ENCODE measurements at regions not wholly inside any gene's neighbourhood (a gene's known extent, or its start where the extent isn't known, plus 50 kb on each side); places are given as distances from the start of the nearest gene placed in this dataset.
"Not testable (repeated sequence)": the region's sequence is repeated elsewhere in the genome, so short reads cannot be mapped to it uniquely, and the experiment has no call there.

- TF ChIP-seq, protein P1, sequence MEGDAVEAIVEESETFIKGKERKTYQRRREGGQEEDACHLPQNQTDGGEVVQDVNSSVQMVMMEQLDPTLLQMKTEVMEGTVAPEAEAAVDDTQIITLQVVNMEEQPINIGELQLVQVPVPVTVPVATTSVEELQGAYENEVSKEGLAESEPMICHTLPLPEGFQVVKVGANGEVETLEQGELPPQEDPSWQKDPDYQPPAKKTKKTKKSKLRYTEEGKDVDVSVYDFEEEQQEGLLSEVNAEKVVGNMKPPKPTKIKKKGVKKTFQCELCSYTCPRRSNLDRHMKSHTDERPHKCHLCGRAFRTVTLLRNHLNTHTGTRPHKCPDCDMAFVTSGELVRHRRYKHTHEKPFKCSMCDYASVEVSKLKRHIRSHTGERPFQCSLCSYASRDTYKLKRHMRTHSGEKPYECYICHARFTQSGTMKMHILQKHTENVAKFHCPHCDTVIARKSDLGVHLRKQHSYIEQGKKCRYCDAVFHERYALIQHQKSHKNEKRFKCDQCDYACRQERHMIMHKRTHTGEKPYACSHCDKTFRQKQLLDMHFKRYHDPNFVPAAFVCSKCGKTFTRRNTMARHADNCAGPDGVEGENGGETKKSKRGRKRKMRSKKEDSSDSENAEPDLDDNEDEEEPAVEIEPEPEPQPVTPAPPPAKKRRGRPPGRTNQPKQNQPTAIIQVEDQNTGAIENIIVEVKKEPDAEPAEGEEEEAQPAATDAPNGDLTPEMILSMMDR (conservative IDR thresholded peaks at IDR 0.05; ENCODE audit: low read depth, low read length) = no peak
Observed at GRCh38 chr3:198113206-198114053, 153.4 kb downstream of the LMLN start (continued).

DNA sequence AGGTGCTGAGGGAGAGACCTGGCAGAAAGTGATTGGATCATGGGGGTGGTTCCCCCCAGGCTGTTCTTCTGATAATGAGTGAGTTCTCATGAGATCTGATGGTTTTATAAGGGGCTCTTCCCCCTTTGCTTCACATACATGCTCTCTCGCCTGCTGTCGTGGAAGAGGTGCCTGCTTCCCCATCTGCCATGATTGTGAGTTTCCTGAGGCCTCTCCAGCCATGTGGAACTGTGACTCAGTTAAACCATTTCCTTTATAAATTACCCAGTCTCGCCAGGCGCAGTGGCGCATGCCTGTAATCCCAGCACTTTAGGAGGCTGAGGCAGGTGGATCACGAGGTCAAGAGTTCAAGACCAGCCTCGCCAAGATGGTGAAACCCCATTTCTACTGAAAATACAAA, 154.5 kb downstream of the LMLN start:
- DNase-seq; H2BK20ac ChIP-seq (ENCODE audit: low read depth, low read length); in situ Hi-C loops (cut with MboI; ENCODE audit: low sequenced_read_pairs); POLR2A ChIA-PET (ENCODE audit: unreplicated experiment); H3K9me1 ChIP-seq (ENCODE audit: insufficient read depth, low read length); H3K4me3 ChIP-seq (ENCODE audit: insufficient read depth, low read depth, low read length); H3K9me3 ChIP-seq (ENCODE audit: control insufficient read depth, insufficient read depth, low read length); H3K23ac ChIP-seq (ENCODE audit: low read depth, low read length); ATAC-seq (ENCODE audit: low read depth); H3K36me3 ChIP-seq (ENCODE audit: control insufficient read depth, insufficient read depth, low read length); H4K91ac ChIP-seq (ENCODE audit: insufficient read depth, low read depth, low read length); H4K8ac ChIP-seq (ENCODE audit: low read depth in 2 of 2, low read length in 2 of 2); H2BK15ac ChIP-seq (ENCODE audit: low read depth, low read length); H2AFZ ChIP-seq (replicated peaks; ENCODE audit: low read length, poor library complexity); H2AK9ac ChIP-seq (replicated peaks; ENCODE audit: low read depth, low read length, poor library complexity); H3K4me2 ChIP-seq (ENCODE audit: low read depth, low read length); H3K4me1 ChIP-seq (ENCODE audit: control insufficient read depth, insufficient read depth, low read length); H4K20me1 ChIP-seq (ENCODE audit: insufficient read depth, low read length); H2BK120ac ChIP-seq (ENCODE audit: low read depth, low read length); H3K18ac ChIP-seq (ENCODE audit: low read depth, low read length); H2AK5ac ChIP-seq (ENCODE audit: low read depth, low read length); H3K14ac ChIP-seq (replicated peaks; ENCODE audit: low read depth, low read length); dilution Hi-C loops (cut with HindIII; ENCODE audit: low sequenced_read_pairs, unreplicated experiment); H3K56ac ChIP-seq (ENCODE audit: extremely low read depth, insufficient read depth, low read length); H3K27ac ChIP-seq (ENCODE audit: insufficient read depth, low read length); H3K79me1 ChIP-seq (ENCODE audit: low read depth in 1 of 2, low read length in 2 of 2); H3K9ac ChIP-seq (ENCODE audit: low read depth, low read length); intact Hi-C loops (cut with micrococcal nuclease); H4K5ac ChIP-seq (ENCODE audit: low read depth, low read length); H2BK5ac ChIP-seq (ENCODE audit: low read depth, low read length, poor library complexity, severe bottlenecking); H3K4ac ChIP-seq (ENCODE audit: low read depth, low read length); BruUV-seq (replicated peaks); CTCF ChIA-PET: not testable (repeated sequence)
- peaks cover 42% of the 10 kb centered on the region for H3K27me3 ChIP-seq (ENCODE audit: control insufficient read depth, insufficient read depth, low read length)
- no CpG with 5 or more reads among the region's 7 CpGs for WGBS, 2 experiments (ENCODE audit: extremely low coverage in 2 of 2, insufficient read length in 1 of 2)

DNA sequence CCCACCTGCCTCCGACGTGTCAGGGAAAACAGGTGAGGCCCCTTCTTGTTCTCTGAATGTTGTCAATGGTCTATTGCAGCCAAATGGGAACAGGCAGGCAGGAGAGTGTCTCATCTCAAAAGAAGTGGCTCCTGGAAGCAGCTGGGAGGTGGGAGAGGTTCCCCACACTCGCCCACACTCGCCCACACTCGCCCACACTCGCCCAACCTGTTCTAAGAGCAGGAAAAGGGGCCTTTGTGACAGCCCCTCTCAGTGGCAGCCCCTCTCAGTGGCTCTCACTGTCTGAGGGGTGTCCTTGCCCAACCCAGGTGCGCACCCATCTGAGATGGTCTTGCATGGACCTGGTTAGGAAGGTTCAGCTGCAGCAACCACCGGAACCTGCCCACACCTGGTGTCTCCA, 162.2 kb downstream of the LMLN start:
- H4K5ac ChIP-seq (ENCODE audit: low read depth, low read length); H2BK15ac ChIP-seq (ENCODE audit: low read depth, low read length); H4K91ac ChIP-seq (ENCODE audit: insufficient read depth, low read depth, low read length); H3K4me3 ChIP-seq (ENCODE audit: insufficient read depth, low read depth, low read length); H3K4ac ChIP-seq (ENCODE audit: low read depth, low read length); H2BK120ac ChIP-seq (ENCODE audit: low read depth, low read length); H3K4me1 ChIP-seq (ENCODE audit: control insufficient read depth, insufficient read depth, low read length); H3K27ac ChIP-seq (ENCODE audit: insufficient read depth, low read length); H3K14ac ChIP-seq (replicated peaks; ENCODE audit: low read depth, low read length); dilution Hi-C loops (cut with HindIII; ENCODE audit: low sequenced_read_pairs, unreplicated experiment); H2BK5ac ChIP-seq (ENCODE audit: low read depth, low read length, poor library complexity, severe bottlenecking); H2BK20ac ChIP-seq (ENCODE audit: low read depth, low read length); H2AK9ac ChIP-seq (replicated peaks; ENCODE audit: low read depth, low read length, poor library complexity); H4K8ac ChIP-seq (ENCODE audit: low read depth in 2 of 2, low read length in 2 of 2); BruUV-seq (replicated peaks); H3K9me1 ChIP-seq (ENCODE audit: insufficient read depth, low read length); H2AK5ac ChIP-seq (ENCODE audit: low read depth, low read length); POLR2A ChIA-PET (ENCODE audit: unreplicated experiment); in situ Hi-C loops (cut with MboI; ENCODE audit: low sequenced_read_pairs); intact Hi-C loops (cut with micrococcal nuclease); H2AFZ ChIP-seq (replicated peaks; ENCODE audit: low read length, poor library complexity); H4K20me1 ChIP-seq (ENCODE audit: insufficient read depth, low read length); H3K9ac ChIP-seq (ENCODE audit: low read depth, low read length); H3K79me1 ChIP-seq (ENCODE audit: low read depth in 1 of 2, low read length in 2 of 2); CTCF ChIA-PET; H3K23ac ChIP-seq (ENCODE audit: low read depth, low read length); DNase-seq; H3K9me3 ChIP-seq (ENCODE audit: control insufficient read depth, insufficient read depth, low read length); H3K18ac ChIP-seq (ENCODE audit: low read depth, low read length); H3K4me2 ChIP-seq (ENCODE audit: low read depth, low read length); H3K36me3 ChIP-seq (ENCODE audit: control insufficient read depth, insufficient read depth, low read length); H3K27me3 ChIP-seq (ENCODE audit: control insufficient read depth, insufficient read depth, low read length); H3K56ac ChIP-seq (ENCODE audit: extremely low read depth, insufficient read depth, low read length); ATAC-seq (ENCODE audit: low read depth): not testable (repeated sequence)
- no CpG with 5 or more reads among the region's 8 CpGs for WGBS, 2 experiments (ENCODE audit: extremely low coverage in 2 of 2, insufficient read length in 1 of 2)
